ENCODE measurements at regions not wholly inside any gene's neighbourhood (a gene's known extent, or its start where the extent isn't known, plus 50 kb on each side); places are given as distances from the start of the nearest gene placed in this dataset.

DNA sequence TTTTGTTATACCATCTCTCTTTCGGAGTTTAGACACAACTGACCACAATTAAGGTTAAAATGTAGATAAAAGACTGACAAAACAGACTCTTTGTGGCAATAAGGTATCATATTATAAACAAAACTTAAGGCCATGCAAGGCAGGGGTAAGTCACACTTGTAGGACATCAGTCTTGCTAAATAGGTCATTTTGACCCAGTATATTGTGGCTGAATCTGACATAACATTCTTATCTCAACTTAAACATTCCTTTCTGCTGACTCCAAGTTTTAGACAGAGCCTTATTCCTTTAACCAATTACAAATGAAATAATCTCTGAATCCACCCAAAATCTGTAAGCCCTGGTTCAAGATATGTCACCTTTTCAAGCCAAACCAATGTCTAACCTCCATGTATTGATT lies 733.4 kb upstream of the B3GALT2 start:
- no peaks in the 10 kb centered on the region for H3K9me2 ChIP-seq (replicated peaks; ENCODE audit: insufficient read depth)
- H3K4me2 ChIP-seq: no peak overlapping the region
- H3K79me2 ChIP-seq: no peaks in the 10 kb centered on the region
- H4K20me1 ChIP-seq (ENCODE audit: insufficient read depth, poor library complexity, severe bottlenecking): no peaks in the 10 kb centered on the region
- H3K27me3 ChIP-seq: no peaks in the 10 kb centered on the region
- no peak overlapping the region for H3K4me3 ChIP-seq
- H3K9me3 ChIP-seq (ENCODE audit: low read depth): no peaks in the 10 kb centered on the region
- H3K4me1 ChIP-seq (ENCODE audit: insufficient read depth): peaks cover 3% of the 10 kb centered on the region
- no peak for DNase-seq (ENCODE audit: low spot score)
- TF ChIP-seq CTCF (IDR thresholded peaks at IDR 0.05; ENCODE audit: poor library complexity) (no peak), EZH2 (IDR thresholded peaks at IDR 0.05; ENCODE audit: borderline replicate concordance) (no peak), EZH2phosphoT487 (IDR thresholded peaks at IDR 0.05; ENCODE audit: low read depth, severe bottlenecking, unreplicated experiment) (no peak)
- no peak overlapping the region for H3K27ac ChIP-seq
- no peak overlapping the region for H2AFZ ChIP-seq
- H3K36me3 ChIP-seq (replicated peaks; ENCODE audit: insufficient read depth, low read depth): no peaks in the 10 kb centered on the region
- 58% methylated on average over 1 of the region's 1 CpG for WGBS (ENCODE audit: low lambda C conversion rate, missing lambda C conversion rate)

DNA sequence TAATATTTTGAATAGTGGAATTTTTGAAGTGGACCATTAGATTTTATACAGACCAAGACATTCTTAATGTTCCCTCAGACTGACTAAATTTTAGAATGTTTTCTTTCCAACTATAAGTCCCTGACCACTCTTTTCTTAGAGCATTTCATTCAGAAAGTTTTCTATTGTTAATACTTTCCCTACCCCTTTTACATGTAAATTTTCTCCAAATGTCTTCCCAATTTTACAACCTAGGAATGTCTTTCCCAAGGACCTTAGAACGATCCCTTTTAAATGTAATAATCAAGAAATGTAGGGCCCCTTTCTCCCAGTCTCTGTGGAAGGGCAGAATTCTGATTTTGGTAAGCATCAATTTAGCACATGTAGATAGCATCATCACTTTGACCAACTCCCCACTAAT lies 730.0 kb upstream of the B3GALT2 start:
- Histone ChIP-seq H3K36me3 (replicated peaks; ENCODE audit: insufficient read depth, low read depth) (no peaks in the 10 kb centered on the region), H3K4me1 (ENCODE audit: insufficient read depth) (peaks cover 3% of the 10 kb centered on the region), H2AFZ (no peak overlapping the region), H3K4me2 (no peak overlapping the region), H3K27me3 (no peaks in the 10 kb centered on the region), H3K9me2 (replicated peaks; ENCODE audit: insufficient read depth) (no peaks in the 10 kb centered on the region), H3K9me3 (ENCODE audit: low read depth) (no peaks in the 10 kb centered on the region), H4K20me1 (ENCODE audit: insufficient read depth, poor library complexity, severe bottlenecking) (no peaks in the 10 kb centered on the region), H3K79me2 (no peaks in the 10 kb centered on the region), H3K4me3 (no peak overlapping the region), H3K27ac (no peak overlapping the region)
- TF ChIP-seq EZH2phosphoT487 (IDR thresholded peaks at IDR 0.05; ENCODE audit: low read depth, severe bottlenecking, unreplicated experiment) (no peak), EZH2 (IDR thresholded peaks at IDR 0.05; ENCODE audit: borderline replicate concordance) (no peak), CTCF (IDR thresholded peaks at IDR 0.05; ENCODE audit: poor library complexity) (no peak)
- no peak for DNase-seq (ENCODE audit: low spot score)
- WGBS (ENCODE audit: low lambda C conversion rate, missing lambda C conversion rate): 73% methylated on average over 1 of the region's 1 CpG

- no peak overlapping the region for H3K27ac ChIP-seq
- H3K9me3 ChIP-seq (ENCODE audit: low read depth): no peaks in the 10 kb centered on the region
- WGBS (ENCODE audit: low lambda C conversion rate, missing lambda C conversion rate): 93% methylated on average over 3 of the region's 3 CpGs
- no peaks in the 10 kb centered on the region for H3K79me2 ChIP-seq
- TF ChIP-seq EZH2phosphoT487 (IDR thresholded peaks at IDR 0.05; ENCODE audit: low read depth, severe bottlenecking, unreplicated experiment) (no peak), CTCF (IDR thresholded peaks at IDR 0.05; ENCODE audit: poor library complexity) (no peak), EZH2 (IDR thresholded peaks at IDR 0.05; ENCODE audit: borderline replicate concordance) (no peak)
- no peaks in the 10 kb centered on the region for H3K9me2 ChIP-seq (replicated peaks; ENCODE audit: insufficient read depth)
- no peak overlapping the region for H2AFZ ChIP-seq
- no peaks in the 10 kb centered on the region for H3K4me1 ChIP-seq (ENCODE audit: insufficient read depth)
- DNase-seq (ENCODE audit: low spot score): no peak
- no peaks in the 10 kb centered on the region for H3K36me3 ChIP-seq (replicated peaks; ENCODE audit: insufficient read depth, low read depth)
- no peaks in the 10 kb centered on the region for H3K27me3 ChIP-seq
- H3K4me2 ChIP-seq: no peak overlapping the region
- no peak overlapping the region for H3K4me3 ChIP-seq
- H4K20me1 ChIP-seq (ENCODE audit: insufficient read depth, poor library complexity, severe bottlenecking): no peaks in the 10 kb centered on the region
Observed at GRCh38 chr1:193914871-193915270, 728.5 kb upstream of the B3GALT2 start.
